ENCODE measurements at regions not wholly inside any gene's neighbourhood (a gene's known extent, or its start where the extent isn't known, plus 50 kb on each side); places are given as distances from the start of the nearest gene placed in this dataset.

DNA sequence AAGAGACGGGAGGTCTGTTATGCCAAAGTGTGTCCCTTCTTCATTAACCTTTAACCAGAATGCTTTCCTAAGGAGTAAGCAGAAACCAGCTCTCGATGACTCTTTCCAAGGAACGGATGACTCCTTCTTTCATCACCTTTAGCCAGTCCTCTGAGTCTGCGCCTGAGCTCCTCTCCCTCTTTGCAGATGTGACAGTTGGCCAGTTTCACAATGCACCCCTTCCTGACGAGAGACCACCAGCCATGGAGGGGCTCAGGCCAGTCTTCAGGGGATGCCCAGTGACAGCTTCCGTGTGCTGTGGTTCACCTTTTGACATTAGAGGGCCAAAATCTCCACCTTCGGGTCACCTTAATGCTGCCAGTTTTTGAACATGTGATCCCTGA, 826.1 kb downstream of the TBC1D22A start:
- ATAC-seq = no peak
- no peak for TF ChIP-seq ZNF565 (CRISPR knock-in tag; conservative IDR thresholded peaks at IDR 0.05; ENCODE audit: low read depth)
- TF ChIP-seq TOX (CRISPR knock-in tag; IDR thresholded peaks at IDR 0.05; ENCODE audit: borderline replicate concordance) = no peak
- TF ChIP-seq ZNF70 (CRISPR knock-in tag; IDR thresholded peaks at IDR 0.05) = no peak
- TF ChIP-seq GLIS3 (CRISPR knock-in tag; IDR thresholded peaks at IDR 0.05) = no peak
- no peak for TF ChIP-seq POU6F1 (CRISPR knock-in tag; IDR thresholded peaks at IDR 0.05; ENCODE audit: borderline replicate concordance, low read depth)
- TF ChIP-seq TCF4 (CRISPR knock-in tag; IDR thresholded peaks at IDR 0.05; ENCODE audit: borderline replicate concordance) = no peak
- TF ChIP-seq PATZ1 (CRISPR knock-in tag; IDR thresholded peaks at IDR 0.05; ENCODE audit: borderline replicate concordance) = no peak
- TF ChIP-seq, protein P1, sequence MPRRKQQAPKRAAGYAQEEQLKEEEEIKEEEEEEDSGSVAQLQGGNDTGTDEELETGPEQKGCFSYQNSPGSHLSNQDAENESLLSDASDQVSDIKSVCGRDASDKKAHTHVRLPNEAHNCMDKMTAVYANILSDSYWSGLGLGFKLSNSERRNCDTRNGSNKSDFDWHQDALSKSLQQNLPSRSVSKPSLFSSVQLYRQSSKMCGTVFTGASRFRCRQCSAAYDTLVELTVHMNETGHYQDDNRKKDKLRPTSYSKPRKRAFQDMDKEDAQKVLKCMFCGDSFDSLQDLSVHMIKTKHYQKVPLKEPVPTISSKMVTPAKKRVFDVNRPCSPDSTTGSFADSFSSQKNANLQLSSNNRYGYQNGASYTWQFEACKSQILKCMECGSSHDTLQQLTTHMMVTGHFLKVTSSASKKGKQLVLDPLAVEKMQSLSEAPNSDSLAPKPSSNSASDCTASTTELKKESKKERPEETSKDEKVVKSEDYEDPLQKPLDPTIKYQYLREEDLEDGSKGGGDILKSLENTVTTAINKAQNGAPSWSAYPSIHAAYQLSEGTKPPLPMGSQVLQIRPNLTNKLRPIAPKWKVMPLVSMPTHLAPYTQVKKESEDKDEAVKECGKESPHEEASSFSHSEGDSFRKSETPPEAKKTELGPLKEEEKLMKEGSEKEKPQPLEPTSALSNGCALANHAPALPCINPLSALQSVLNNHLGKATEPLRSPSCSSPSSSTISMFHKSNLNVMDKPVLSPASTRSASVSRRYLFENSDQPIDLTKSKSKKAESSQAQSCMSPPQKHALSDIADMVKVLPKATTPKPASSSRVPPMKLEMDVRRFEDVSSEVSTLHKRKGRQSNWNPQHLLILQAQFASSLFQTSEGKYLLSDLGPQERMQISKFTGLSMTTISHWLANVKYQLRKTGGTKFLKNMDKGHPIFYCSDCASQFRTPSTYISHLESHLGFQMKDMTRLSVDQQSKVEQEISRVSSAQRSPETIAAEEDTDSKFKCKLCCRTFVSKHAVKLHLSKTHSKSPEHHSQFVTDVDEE (CRISPR knock-in tag; IDR thresholded peaks at IDR 0.05) = no peak

- TF ChIP-seq ZFP3 (CRISPR knock-in tag; IDR thresholded peaks at IDR 0.05) = no peak
- no peak for TF ChIP-seq CSRNP3 (CRISPR knock-in tag; IDR thresholded peaks at IDR 0.05)
- TF ChIP-seq ZFP30 (CRISPR knock-in tag; IDR thresholded peaks at IDR 0.05) = no peak
- ATAC-seq = no peak
These were observed 825.6 kb downstream of the TBC1D22A start for GRCh38 chr22:47587861-47588577.

GRCh38 chr22:47587361-47587760, 824.9 kb downstream of the TBC1D22A start:
- no peak for ATAC-seq
- no peak for TF ChIP-seq ZNF70 (CRISPR knock-in tag; IDR thresholded peaks at IDR 0.05)
- TF ChIP-seq, protein P1 (CRISPR knock-in tag; IDR thresholded peaks at IDR 0.05) = no peak
- no peak for TF ChIP-seq CSDC2 (CRISPR knock-in tag; IDR thresholded peaks at IDR 0.05)
- TF ChIP-seq SNAI2 (CRISPR knock-in tag; IDR thresholded peaks at IDR 0.05) = no peak
- no peak for TF ChIP-seq ZFP30 (CRISPR knock-in tag; IDR thresholded peaks at IDR 0.05)
- TF ChIP-seq PATZ1 (CRISPR knock-in tag; IDR thresholded peaks at IDR 0.05; ENCODE audit: borderline replicate concordance) = no peak
- TF ChIP-seq, protein P2, sequence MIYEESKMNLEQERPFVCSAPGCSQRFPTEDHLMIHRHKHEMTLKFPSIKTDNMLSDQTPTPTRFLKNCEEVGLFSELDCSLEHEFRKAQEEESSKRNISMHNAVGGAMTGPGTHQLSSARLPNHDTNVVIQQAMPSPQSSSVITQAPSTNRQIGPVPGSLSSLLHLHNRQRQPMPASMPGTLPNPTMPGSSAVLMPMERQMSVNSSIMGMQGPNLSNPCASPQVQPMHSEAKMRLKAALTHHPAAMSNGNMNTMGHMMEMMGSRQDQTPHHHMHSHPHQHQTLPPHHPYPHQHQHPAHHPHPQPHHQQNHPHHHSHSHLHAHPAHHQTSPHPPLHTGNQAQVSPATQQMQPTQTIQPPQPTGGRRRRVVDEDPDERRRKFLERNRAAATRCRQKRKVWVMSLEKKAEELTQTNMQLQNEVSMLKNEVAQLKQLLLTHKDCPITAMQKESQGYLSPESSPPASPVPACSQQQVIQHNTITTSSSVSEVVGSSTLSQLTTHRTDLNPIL (CRISPR knock-in tag; IDR thresholded peaks at IDR 0.05; ENCODE audit: low read depth) = no peak
- TF ChIP-seq ARNTL (CRISPR knock-in tag; IDR thresholded peaks at IDR 0.05; ENCODE audit: borderline replicate concordance, low read depth) = no peak
- no peak for TF ChIP-seq ZNF8 (CRISPR knock-in tag; IDR thresholded peaks at IDR 0.05)
- no peak for TF ChIP-seq ZFP3 (CRISPR knock-in tag; IDR thresholded peaks at IDR 0.05)
- TF ChIP-seq PPARA (CRISPR knock-in tag; IDR thresholded peaks at IDR 0.05; ENCODE audit: borderline replicate concordance) = no peak
- no peak for TF ChIP-seq POU6F1 (CRISPR knock-in tag; IDR thresholded peaks at IDR 0.05; ENCODE audit: borderline replicate concordance, low read depth)
- TF ChIP-seq ISL1 (CRISPR knock-in tag; IDR thresholded peaks at IDR 0.05) = no peak
- no peak for TF ChIP-seq GLIS3 (CRISPR knock-in tag; IDR thresholded peaks at IDR 0.05)
- TF ChIP-seq CSRNP3 (CRISPR knock-in tag; IDR thresholded peaks at IDR 0.05) = no peak

All from SK-N-SH treated with all-trans-retinoic acid at 6 μM for 48 hours (cell line).